IPS-NIHi7 (cell line): ENCODE measurements at regions not wholly inside any gene's neighbourhood (a gene's known extent, or its start where the extent isn't known, plus 50 kb on each side); places are given as distances from the start of the nearest gene placed in this dataset.

Source experiments
- DNase-seq: peaks from one replicate; pipeline ENCODE4 v3.0.0; 2012; ENCODE audit warnings: mixed read lengths; ENCODE audit errors: extremely low spot score

DNA sequence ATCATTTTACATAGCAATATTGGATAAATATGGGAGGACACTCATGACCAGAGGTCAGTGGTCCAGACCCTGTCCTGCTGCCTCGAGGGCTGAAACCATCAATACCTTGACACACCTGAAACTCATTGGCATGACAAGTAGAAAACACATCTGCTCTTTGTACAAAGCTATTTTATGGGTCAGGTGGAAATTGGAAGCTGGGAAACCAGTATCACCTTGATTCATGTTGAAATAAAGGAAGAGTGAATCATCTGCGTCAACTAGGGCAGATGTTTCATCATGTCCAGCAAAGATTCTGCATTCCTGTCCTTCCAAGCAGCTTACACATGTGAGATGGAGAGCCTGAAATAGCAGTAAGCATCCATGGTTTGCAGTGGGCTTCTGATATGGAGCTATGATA is 80.0 kb upstream of the ERBB4 start:
- no peak for DNase-seq

DNA sequence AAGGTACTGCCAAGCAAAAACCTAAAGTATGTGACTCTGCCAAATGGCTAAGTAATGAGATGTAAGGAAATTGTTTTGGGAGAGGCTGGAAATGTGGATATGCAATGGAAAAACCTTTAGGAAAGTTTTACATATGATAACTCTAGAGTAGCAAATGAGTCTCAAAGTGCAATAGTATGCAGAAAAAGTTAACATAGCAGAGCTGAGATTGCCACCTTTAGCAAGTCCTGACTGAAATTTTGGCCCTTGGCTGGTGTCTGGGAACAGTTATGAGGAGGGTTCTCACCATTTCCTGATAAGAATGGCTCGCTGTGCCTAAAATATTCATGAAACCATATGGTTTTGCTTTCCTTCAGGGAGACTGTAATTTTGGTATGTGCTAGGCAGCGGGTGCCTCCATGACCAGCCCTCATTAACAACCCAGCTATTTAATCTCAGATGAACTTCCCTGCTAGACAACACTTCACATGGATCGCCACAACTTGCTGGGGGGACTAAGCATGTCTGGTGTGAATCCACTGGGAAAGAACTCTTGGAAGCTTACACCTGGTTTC is 72.3 kb upstream of the ERBB4 start:
- DNase-seq: no peak

DNA sequence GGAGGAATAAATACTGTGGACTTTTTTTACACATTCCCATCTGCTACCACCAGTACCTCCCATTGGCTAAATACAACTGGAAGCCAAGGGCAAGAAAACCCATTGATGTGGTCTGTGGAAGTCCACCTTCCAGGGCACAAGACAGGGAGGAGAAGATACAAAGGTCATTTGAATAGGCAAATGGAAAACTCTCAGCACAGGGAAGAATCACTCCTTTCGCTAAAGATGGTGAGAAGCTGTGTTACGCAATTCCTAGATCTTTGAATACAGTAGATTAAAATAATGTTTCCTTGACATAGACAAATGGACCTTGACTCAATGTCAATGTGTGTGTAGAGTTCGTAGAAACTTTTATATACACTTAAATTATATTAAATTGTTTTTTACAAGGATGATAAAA is 70.9 kb upstream of the ERBB4 start:
- DNase-seq: no peak

DNA sequence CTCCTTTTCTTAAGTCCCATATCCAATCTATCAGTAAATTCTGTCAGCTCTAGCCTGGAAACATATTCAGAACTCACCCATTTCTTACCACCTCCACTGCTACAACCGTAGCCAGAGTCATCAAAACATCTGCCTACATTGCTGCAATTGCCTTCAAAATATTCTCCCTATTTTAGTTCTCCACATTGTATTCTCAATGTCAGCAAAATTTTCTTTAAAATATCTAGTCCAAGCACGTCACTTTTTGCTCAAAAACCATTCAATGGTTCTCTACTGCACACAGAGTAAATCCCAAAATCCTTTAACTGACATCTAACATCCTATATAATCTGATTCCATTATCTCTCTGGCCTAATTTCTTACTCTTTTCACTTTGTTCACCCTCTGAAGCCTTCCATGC is 68.5 kb upstream of the ERBB4 start:
- no peak for DNase-seq

DNA sequence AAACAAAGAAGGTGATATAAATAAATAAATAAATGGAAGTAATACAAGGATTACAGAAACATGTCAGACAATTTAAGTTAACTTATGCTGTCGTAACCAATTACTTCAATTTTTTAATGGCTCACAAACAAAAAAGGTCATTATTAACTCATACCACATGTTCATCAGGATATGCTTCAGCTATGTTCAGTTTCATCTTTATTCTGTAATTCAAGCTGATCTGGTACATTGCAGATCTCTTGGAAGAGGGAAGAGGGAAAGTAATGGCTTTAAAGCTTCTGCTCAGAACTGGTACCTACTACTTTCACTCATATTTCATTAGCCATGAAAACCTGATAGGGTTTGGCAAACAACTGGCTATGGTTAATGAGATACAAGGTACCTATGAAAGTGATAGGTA is 67.6 kb upstream of the ERBB4 start:
- no peak for DNase-seq

DNA sequence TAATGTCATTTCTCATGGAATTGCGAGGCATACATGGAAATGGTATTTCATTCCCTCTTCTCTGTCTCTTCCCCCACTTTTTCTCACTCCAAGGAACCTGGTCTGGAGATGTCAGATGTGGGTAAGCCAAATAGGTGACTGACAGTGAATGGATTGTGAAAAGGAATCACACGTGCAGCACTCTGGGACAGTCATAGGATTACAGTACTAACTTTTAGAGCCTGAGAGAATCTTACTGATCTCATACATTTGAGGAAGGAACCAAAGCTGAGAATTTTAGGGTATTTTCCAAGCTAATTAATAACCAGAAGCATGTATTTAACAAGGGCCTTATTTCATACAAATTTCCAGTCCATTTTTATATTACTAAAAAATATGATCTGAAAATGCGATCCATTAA is 58.1 kb upstream of the ERBB4 start:
- DNase-seq: no peak

DNA sequence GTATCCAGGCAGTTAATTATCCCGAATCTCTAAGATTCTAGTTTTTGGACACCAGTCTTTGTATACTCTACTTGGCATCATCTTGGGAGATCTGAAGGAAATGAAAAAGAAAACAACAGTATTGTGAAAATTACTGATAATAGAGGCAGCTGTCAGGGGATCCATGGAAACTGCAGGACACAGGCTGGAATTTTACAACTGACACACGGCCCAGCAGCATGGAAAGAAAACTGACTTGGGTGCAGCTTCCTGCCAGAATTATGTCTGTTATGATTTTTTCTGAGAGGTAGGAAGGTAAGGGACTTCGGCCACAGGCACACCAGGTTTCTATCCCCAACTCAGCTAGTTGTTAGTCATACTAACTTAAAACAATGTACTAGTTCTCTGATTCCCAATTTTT is 57.7 kb upstream of the ERBB4 start:
- DNase-seq: no peak

DNA sequence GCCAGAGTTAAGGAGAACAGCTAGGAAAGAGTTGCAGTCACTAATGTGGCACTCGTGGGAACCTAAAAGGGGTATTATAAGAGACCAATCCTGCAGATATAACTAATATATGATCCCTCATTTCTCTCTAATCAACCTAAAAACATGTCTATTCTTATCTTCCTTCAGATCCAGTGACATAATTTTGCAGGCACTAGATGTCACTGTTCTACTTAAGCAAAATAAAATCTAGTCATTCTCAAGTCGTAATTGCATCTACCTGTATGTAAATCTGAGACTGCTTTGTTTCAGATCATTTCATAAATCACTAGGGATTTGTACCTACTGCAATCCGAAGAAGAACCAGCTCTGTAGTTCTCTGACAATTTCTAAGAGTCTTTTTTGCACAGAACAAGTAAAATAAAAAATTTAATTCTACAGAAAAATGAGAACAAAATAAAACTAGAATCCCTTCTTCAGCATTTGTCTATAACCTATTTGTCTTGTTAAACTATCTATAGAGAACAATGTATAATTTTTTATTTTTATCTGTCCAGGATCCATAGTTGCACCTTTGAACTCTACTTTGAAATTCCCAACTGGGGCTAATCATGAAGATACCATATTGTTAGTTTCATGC is 56.5 kb upstream of the ERBB4 start:
- DNase-seq: no peak

DNA sequence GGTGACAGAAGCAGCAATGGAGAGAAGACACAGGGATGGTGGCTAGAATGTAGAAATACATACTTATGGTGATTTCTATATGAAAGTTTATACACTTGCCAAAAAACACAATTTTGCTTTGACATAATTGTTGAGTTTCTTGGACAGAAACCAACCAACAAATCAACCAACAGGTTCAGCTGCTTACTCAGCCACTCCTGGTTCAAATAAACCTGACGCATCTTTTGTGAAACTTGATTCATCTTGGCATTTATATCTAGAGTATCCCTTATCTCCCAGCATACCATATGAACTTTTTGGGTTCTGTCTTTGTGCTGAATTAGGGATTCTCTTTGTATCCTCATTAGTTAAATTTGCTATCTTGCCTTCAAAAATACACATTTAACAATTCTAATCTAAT is 54.1 kb upstream of the ERBB4 start:
- no peak for DNase-seq
